SK-N-SH (cell line): ENCODE measurements at regions not wholly inside any gene's neighbourhood (a gene's known extent, or its start where the extent isn't known, plus 50 kb on each side); places are given as distances from the start of the nearest gene placed in this dataset.

ENCODE experiments used
- CTCF ChIA-PET: fragments of 300-600, 350-600 bp; formaldehyde crosslinking; extraction: SDS; loops from one replicate; lab custom pipeline; 2021; lab: Yijun Ruan, JAX
- POLR2A ChIA-PET: fragments of 350-600 bp; sonication (Branson Sonifier 250); formaldehyde crosslinking; extraction: SDS; loops from one replicate; lab custom pipeline; 2020; ENCODE audit warnings: antibody characterized with exemption, inconsistent platforms; lab: Yijun Ruan, JAX
- DNase-seq: peaks from one replicate; pipeline ENCODE4 v3.0.0; 2012
- H2AFZ ChIP-seq: fragments of 200-600 bp; sonication (generic); 2 replicates; pipeline ENCODE4 v1.8.1; 2016; ENCODE audit warnings: antibody characterized with exemption, mild to moderate bottlenecking, low read depth
- H3F3A ChIP-seq: fragments of 200-600 bp; sonication (generic); replicated peaks from 2 replicates; pipeline ENCODE3; 2016; ENCODE audit warnings: antibody characterized with exemption, mild to moderate bottlenecking; ENCODE audit not compliant: insufficient read depth
- H3K27ac ChIP-seq, 2 experiments: fragments of 200-500 bp in 1 of 2; fragments of 200-600 bp in 1 of 2; sonication (Bioruptor generic) in 1 of 2; sonication (generic), shearing (Covaris generic) in 1 of 2; 2 replicates each; pipeline versions ENCODE4 v1.5.1 to v1.6.1; 2014 to 2016; ENCODE audit warnings: low read depth in 2 of 2, inconsistent platforms in 1 of 2, low read length in 1 of 2, mild to moderate bottlenecking in 1 of 2, mixed read lengths in 1 of 2
- H3K27me3 ChIP-seq: fragments of 200-600 bp; sonication (generic), shearing (Covaris generic); 2 replicates; pipeline ENCODE4 v1.6.1; 2016; ENCODE audit warnings: mixed run types; ENCODE audit not compliant: insufficient read depth
- H3K36me3 ChIP-seq, 2 experiments: fragments of 200-500 bp in 1 of 2; fragments of 200-600 bp in 1 of 2; sonication (Bioruptor generic) in 1 of 2; sonication (generic) in 1 of 2; replicated peaks in 1 of 2; 2 replicates each; pipeline versions ENCODE3 to v1.5.1; 2014 to 2016; ENCODE audit warnings: low read length in 1 of 2, mild to moderate bottlenecking in 1 of 2; ENCODE audit not compliant: insufficient read depth in 2 of 2, control insufficient read depth in 1 of 2
- H3K4me1 ChIP-seq, 2 experiments: fragments of 200-500 bp in 1 of 2; fragments of 200-600 bp in 1 of 2; sonication (Bioruptor generic) in 1 of 2; sonication (generic), shearing (Covaris generic) in 1 of 2; 2 replicates each; pipeline versions ENCODE4 v1.5.1 to v1.6.1; 2014 to 2016; ENCODE audit warnings: low read depth in 1 of 2, low read length in 1 of 2, mixed run types in 1 of 2; ENCODE audit not compliant: insufficient read depth in 2 of 2, control insufficient read depth in 1 of 2
- H3K4me2 ChIP-seq: fragments of 200-600 bp; sonication (generic), shearing (Covaris generic); 2 replicates; pipeline ENCODE4 v1.6.1; 2017; ENCODE audit warnings: mixed run types
- H3K4me3 ChIP-seq, 2 experiments: fragments of 200-500 bp in 1 of 2; fragments of 200-600 bp in 1 of 2; sonication (Bioruptor generic) in 1 of 2; sonication (generic), shearing (Covaris generic) in 1 of 2; 2 replicates each; pipeline versions ENCODE4 v1.5.1 to v1.8.1; 2014 to 2016; ENCODE audit warnings: low read depth in 2 of 2, inconsistent platforms in 1 of 2, low read length in 1 of 2, mild to moderate bottlenecking in 1 of 2, mixed read lengths in 1 of 2, moderate library complexity in 1 of 2
- H3K79me2 ChIP-seq: fragments of 200-600 bp; sonication (generic); 2 replicates; pipeline ENCODE4 v1.8.1; 2017; ENCODE audit warnings: mild to moderate bottlenecking; ENCODE audit not compliant: insufficient read depth
- H3K9ac ChIP-seq: fragments of 200-600 bp; sonication (generic); 2 replicates; pipeline ENCODE4 v1.6.1; 2017; ENCODE audit warnings: mixed run types
- H3K9me2 ChIP-seq: fragments of 200-600 bp; sonication (generic); 2 replicates; pipeline ENCODE4 v1.6.1; 2017; ENCODE audit warnings: mixed run types
- H3K9me3 ChIP-seq: fragments of 200-600 bp; sonication (generic); 2 replicates; pipeline ENCODE4 v1.6.1; 2017; ENCODE audit warnings: mixed run types, mild to moderate bottlenecking, moderate library complexity
- H4K20me1 ChIP-seq: fragments of 200-600 bp; sonication (generic); 2 replicates; pipeline ENCODE4 v1.6.1; 2017; ENCODE audit warnings: mild to moderate bottlenecking, mixed run types; ENCODE audit not compliant: insufficient read depth
- CHD2 ChIP-seq: fragments of 150-350 bp; IDR thresholded peaks from 2 replicates; pipeline ENCODE4 v1.6.1; 2018; ENCODE audit warnings: low read length; ENCODE audit not compliant: partially characterized antibody
- CTCF ChIP-seq: fragments of 200-600 bp; sonication (generic); IDR thresholded peaks from 2 replicates; pipeline ENCODE4 v1.6.1; 2017; ENCODE audit warnings: antibody characterized with exemption, mild to moderate bottlenecking, moderate library complexity
- ELF1 ChIP-seq: IDR thresholded peaks from 2 replicates; pipeline ENCODE4 v1.4.0; 2012
- EP300 ChIP-seq, 2 experiments: IDR thresholded peaks; 2 replicates each; pipeline versions ENCODE4 v1.4.0 to v1.6.1; 2012; ENCODE audit warnings: borderline replicate concordance in 1 of 2, low read depth in 1 of 2, low read length in 1 of 2
- FOSL2 ChIP-seq: IDR thresholded peaks from 2 replicates; pipeline ENCODE4 v1.4.0; 2012; ENCODE audit warnings: low read depth, mild to moderate bottlenecking, moderate library complexity, borderline replicate concordance
- FOXJ3 ChIP-seq: sonication (generic); formaldehyde crosslinking; IDR thresholded peaks from 2 replicates; pipeline ENCODE4 v1.5.1; 2020; ENCODE audit warnings: mild to moderate bottlenecking, missing genetic modification reagents
- IRF3 ChIP-seq: fragments of 150-350 bp; IDR thresholded peaks from 2 replicates; pipeline ENCODE4 v1.6.1; 2016; ENCODE audit warnings: mild to moderate bottlenecking, low read depth, low read length
- MAX ChIP-seq: IDR thresholded peaks from 2 replicates; pipeline ENCODE4 v1.4.0; 2012; ENCODE audit warnings: low read depth
- MXI1 ChIP-seq: IDR thresholded peaks from 2 replicates; pipeline ENCODE4 v1.6.1; 2012; ENCODE audit warnings: mild to moderate bottlenecking, low read depth, low read length, improper control_type of control experiment
- NFIC ChIP-seq: IDR thresholded peaks from 2 replicates; pipeline ENCODE4 v1.4.0; 2012; ENCODE audit warnings: borderline replicate concordance
- NRF1 ChIP-seq: IDR thresholded peaks from 2 replicates; pipeline ENCODE4 v1.6.1; 2012; ENCODE audit warnings: low read depth, mild to moderate bottlenecking, low read length
- RAD21 ChIP-seq: IDR thresholded peaks from 2 replicates; pipeline ENCODE4 v1.6.1; 2012; ENCODE audit warnings: mild to moderate bottlenecking, low read length
- RCOR1 ChIP-seq: fragments of 150-350 bp; IDR thresholded peaks from 2 replicates; pipeline ENCODE4 v1.6.1; 2017; ENCODE audit warnings: antibody characterized with exemption, low read length
- SIN3A ChIP-seq: IDR thresholded peaks from 2 replicates; pipeline ENCODE4 v1.6.1; 2012; ENCODE audit warnings: low read depth, mild to moderate bottlenecking, low read length, moderate library complexity, borderline replicate concordance
- SMC3 ChIP-seq: IDR thresholded peaks from 2 replicates; pipeline ENCODE4 v1.6.1; 2012; ENCODE audit warnings: low read depth, low read length, improper control_type of control experiment
- TAF1 ChIP-seq: IDR thresholded peaks from 2 replicates; pipeline ENCODE4 v1.6.1; 2012; ENCODE audit warnings: low read depth, mild to moderate bottlenecking, low read length, moderate library complexity, borderline replicate concordance
- TCF12 ChIP-seq: IDR thresholded peaks from 2 replicates; pipeline ENCODE4 v1.4.0; 2012
- TEAD4 ChIP-seq: IDR thresholded peaks from 2 replicates; pipeline ENCODE4 v1.4.0; 2012; ENCODE audit warnings: mild to moderate bottlenecking, borderline replicate concordance; ENCODE audit not compliant: insufficient read depth
- USF1 ChIP-seq: IDR thresholded peaks from 2 replicates; pipeline ENCODE4 v1.4.0; 2012; ENCODE audit warnings: low read depth, borderline replicate concordance
- WGBS: methylation state at CpG from one replicate; pipeline ENCODE4 v1.1.6; 2017; ENCODE audit warnings: low lambda C conversion rate; 5-methylcytosine and 5-hydroxymethylcytosine counted together

GRCh38 chr15:58252586-58253323 is 114.6 kb downstream of the AQP9 start:
- Histone ChIP-seq H3K36me3 (no peaks in the 10 kb centered on the region), H3K9me2 (no peaks in the 10 kb centered on the region), H3K4me2 (no peak overlapping the region), H4K20me1 (no peaks in the 10 kb centered on the region), H3K27ac (peak overlapping the region in 1 of 2 experiments; percentile 79; a peak in 1 of 4 replicates), H3K4me1 (peaks cover 0 to 17% of the 10 kb centered on the region in 2 experiments; a peak in 2 of 4 replicates), H3K27me3 (peaks cover under 1% of the 10 kb centered on the region; the same call in 1 of the 2 replicates), H3K79me2 (no peaks in the 10 kb centered on the region), H3F3A (no peaks in the 10 kb centered on the region), H3K4me3 (no peak overlapping the region), H3K9ac (no peak overlapping the region), H3K9me3 (no peaks in the 10 kb centered on the region), H2AFZ (no peak overlapping the region)
- POLR2A ChIA-PET: no interaction called here
- peak; percentile 21 for DNase-seq
- TF ChIP-seq RAD21 (no peak), IRF3 (no peak)
- CTCF ChIA-PET: interaction anchor here (1.0 to 1.6 kb wide), 4 partner anchors 7 to 24 kb away, joined by 3 to 4 read pairs (median 4); no protein-coding TSS in a partner anchor
- WGBS: 50% methylated on average over 7 of the region's 7 CpGs

GRCh38 chr15:58257776-58258325 is 119.7 kb downstream of the AQP9 start:
- 63% methylated on average over 7 of the region's 7 CpGs for WGBS
- no peak overlapping the region for H3K4me2 ChIP-seq
- TF ChIP-seq FOSL2 (no peak), USF1 (no peak), ELF1 (no peak), CHD2 (no peak), RAD21 (no peak), TCF12 (no peak), RCOR1 (no peak), CTCF (no peak), SMC3 (no peak), EP300 (IDR thresholded peaks at IDR 0.05; ENCODE audit: borderline replicate concordance in 1 of 2, low read depth in 1 of 2, low read length in 1 of 2) (no peak), TEAD4 (no peak), MAX (no peak), TAF1 (no peak), MXI1 (no peak), NRF1 (no peak), SIN3A (no peak), NFIC (no peak), FOXJ3 (CRISPR knock-in tag) (no peak)
- H3K27me3 ChIP-seq: peaks cover 4% of the 10 kb centered on the region; the same call in 1 of the 2 replicates
- no peaks in the 10 kb centered on the region for H3K79me2 ChIP-seq
- no peak for DNase-seq
- H3K27ac ChIP-seq: no peak overlapping the region
- H3K4me1 ChIP-seq: peaks cover 0 to 6% of the 10 kb centered on the region in 2 experiments; a peak in 2 of 4 replicates
- no peaks in the 10 kb centered on the region for H4K20me1 ChIP-seq
- H2AFZ ChIP-seq: no peak overlapping the region
- H3F3A ChIP-seq: no peaks in the 10 kb centered on the region
- no peaks in the 10 kb centered on the region for H3K9me2 ChIP-seq
- H3K9me3 ChIP-seq: no peaks in the 10 kb centered on the region
- H3K36me3 ChIP-seq: no peaks in the 10 kb centered on the region
- ChIA-PET POLR2A (no interaction called here), CTCF (interaction anchor here (0.6 to 1.2 kb wide), 2 partner anchors 12 to 1634 kb away, joined by 4 read pairs; no protein-coding TSS in a partner anchor)
- H3K4me3 ChIP-seq: no peak overlapping the region
- no peak overlapping the region for H3K9ac ChIP-seq
